IMR-90 (cell line): ENCODE measurements at regions not wholly inside any gene's neighbourhood (a gene's known extent, or its start where the extent isn't known, plus 50 kb on each side); places are given as distances from the start of the nearest gene placed in this dataset.

Experiments
- ATAC-seq: fragments of 200-7000 bp; cut with Tn5 transposase; 2 replicates; pipeline ENCODE4 v1.9.1; 2020; ENCODE audit warnings: low read depth, mild to moderate bottlenecking, moderate library complexity
- BruUV-seq: library from RNA; stranded (reverse); fragments of 400-500 nt; replicated peaks from 2 replicates; lab custom pipeline; 2021; lab: Mats Ljungman, UMichigan
- CTCF ChIA-PET: fragments of 300-600 bp; formaldehyde crosslinking; extraction: SDS; loops from one replicate; lab custom pipeline; 2021; ENCODE audit warnings: antibody characterized with exemption; lab: Yijun Ruan, JAX
- POLR2A ChIA-PET: fragments of 300-600 bp; sonication (Branson Sonifier 250); formaldehyde crosslinking; loops from one replicate; lab custom pipeline; 2022; ENCODE audit warnings: antibody characterized with exemption; ENCODE audit not compliant: unreplicated experiment; lab: Charles Lee
- DNase-seq: peaks from one replicate; pipeline ENCODE4 v3.0.0; 2013
- H2AFZ ChIP-seq: replicated peaks from 2 replicates; pipeline ENCODE3; 2013; ENCODE audit warnings: low read length, mild to moderate bottlenecking; ENCODE audit not compliant: poor library complexity
- H2AK5ac ChIP-seq: 2 replicates; pipeline ENCODE4 v1.6.1; 2013; ENCODE audit warnings: low read depth, low read length, inconsistent platforms
- H2AK9ac ChIP-seq: replicated peaks from 2 replicates; pipeline ENCODE3; 2013; ENCODE audit warnings: mild to moderate bottlenecking, low read depth, low read length, moderate library complexity; ENCODE audit not compliant: poor library complexity
- H2BK120ac ChIP-seq: 2 replicates; pipeline ENCODE4 v1.6.1; 2013; ENCODE audit warnings: low read depth, low read length, inconsistent platforms
- H2BK15ac ChIP-seq: 3 replicates; pipeline ENCODE4 v1.6.1; 2013; ENCODE audit warnings: low read depth, low read length, inconsistent platforms
- H2BK20ac ChIP-seq: 2 replicates; pipeline ENCODE4 v1.6.1; 2013; ENCODE audit warnings: low read depth, mild to moderate bottlenecking, inconsistent platforms, low read length, moderate library complexity
- H2BK5ac ChIP-seq: 2 replicates; pipeline ENCODE4 v1.6.1; 2013; ENCODE audit warnings: mild to moderate bottlenecking, low read depth, low read length, inconsistent platforms; ENCODE audit not compliant: poor library complexity, severe bottlenecking
- H3K14ac ChIP-seq: replicated peaks from 2 replicates; pipeline ENCODE4 v1.6.1; 2013; ENCODE audit warnings: low read depth, low read length, inconsistent platforms
- H3K18ac ChIP-seq: 2 replicates; pipeline ENCODE4 v1.6.1; 2013; ENCODE audit warnings: low read depth, low read length, control low read depth
- H3K23ac ChIP-seq: 2 replicates; pipeline ENCODE4 v1.6.1; 2013; ENCODE audit warnings: low read depth, low read length, inconsistent platforms
- H3K27ac ChIP-seq: 2 replicates; pipeline ENCODE4 v1.5.1; 2013; ENCODE audit warnings: mild to moderate bottlenecking, control low read depth, low read length; ENCODE audit not compliant: insufficient read depth
- H3K27me3 ChIP-seq: 2 replicates; pipeline ENCODE4 v1.6.1; 2013; ENCODE audit warnings: low read length; ENCODE audit not compliant: control insufficient read depth, insufficient read depth
- H3K36me3 ChIP-seq: 2 replicates; pipeline ENCODE4 v1.6.1; 2013; ENCODE audit warnings: low read length, mixed read lengths; ENCODE audit not compliant: control insufficient read depth, insufficient read depth
- H3K4ac ChIP-seq: 2 replicates; pipeline ENCODE4 v1.6.1; 2013; ENCODE audit warnings: low read depth, low read length, inconsistent platforms
- H3K4me1 ChIP-seq: 2 replicates; pipeline ENCODE4 v1.6.1; 2013; ENCODE audit warnings: low read length, mixed read lengths; ENCODE audit not compliant: control insufficient read depth, insufficient read depth
- H3K4me2 ChIP-seq: 2 replicates; pipeline ENCODE4 v1.6.1; 2013; ENCODE audit warnings: low read depth, mild to moderate bottlenecking, control low read depth, low read length, moderate library complexity
- H3K4me3 ChIP-seq: 2 replicates; pipeline ENCODE4 v1.5.1; 2013; ENCODE audit warnings: low read depth, mild to moderate bottlenecking, control low read depth, low read length, moderate library complexity; ENCODE audit not compliant: insufficient read depth
- H3K56ac ChIP-seq: 2 replicates; pipeline ENCODE4 v1.6.1; 2013; ENCODE audit warnings: low read length, inconsistent platforms; ENCODE audit not compliant: insufficient read depth; ENCODE audit errors: extremely low read depth
- H3K79me1 ChIP-seq, 2 experiments: 2 replicates each; pipeline ENCODE4 v1.6.1; 2013; ENCODE audit warnings: low read length in 2 of 2, inconsistent platforms in 1 of 2, low read depth in 1 of 2
- H3K9ac ChIP-seq: 2 replicates; pipeline ENCODE4 v1.6.1; 2013; ENCODE audit warnings: low read depth, low read length, control low read depth
- H3K9me1 ChIP-seq: 2 replicates; pipeline ENCODE4 v1.6.1; 2013; ENCODE audit warnings: low read length, inconsistent platforms; ENCODE audit not compliant: insufficient read depth
- H3K9me3 ChIP-seq: 2 replicates; pipeline ENCODE4 v1.6.1; 2013; ENCODE audit warnings: low read length; ENCODE audit not compliant: control insufficient read depth, insufficient read depth
- H4K20me1 ChIP-seq: 2 replicates; pipeline ENCODE4 v1.6.1; 2013; ENCODE audit warnings: low read length, inconsistent platforms; ENCODE audit not compliant: insufficient read depth
- H4K5ac ChIP-seq: 2 replicates; pipeline ENCODE4 v1.6.1; 2013; ENCODE audit warnings: mild to moderate bottlenecking, low read depth, low read length, control low read depth
- H4K8ac ChIP-seq, 2 experiments: 2 replicates each; pipeline ENCODE4 v1.6.1; 2013; ENCODE audit warnings: low read depth in 2 of 2, low read length in 2 of 2, control low read depth in 1 of 2, inconsistent platforms in 1 of 2
- H4K91ac ChIP-seq: 2 replicates; pipeline ENCODE4 v1.6.1; 2013; ENCODE audit warnings: low read depth, low read length, inconsistent platforms; ENCODE audit not compliant: insufficient read depth
- MAFK ChIP-seq: IDR thresholded peaks from 2 replicates; pipeline ENCODE4 v1.6.1; 2012; ENCODE audit warnings: low read depth, low read length, improper control_type of control experiment
- dilution Hi-C: fragments of 300-500 bp; cut with HindIII; formaldehyde crosslinking; loops from one replicate; pipeline ENCODE4 v1.14.3; 2018; ENCODE audit warnings: low sequenced_read_pairs; ENCODE audit not compliant: unreplicated experiment
- in situ Hi-C: fragments of 300-500 bp; cut with MboI; formaldehyde crosslinking; loops from 3 replicates; pipeline ENCODE4 v1.14.3; 2019; ENCODE audit warnings: low sequenced_read_pairs, inconsistent platforms, mixed read lengths
- intact Hi-C: fragments of 100-400 bp; cut with micrococcal nuclease; formaldehyde crosslinking; loops from 2 replicates; pipeline ENCODE4 v1.10.0; 2022

- H3K4me2 ChIP-seq = no peak overlapping the region; the same call in 1 of the 2 replicates
- H2AK5ac ChIP-seq = no peak overlapping the region
- H3K4me3 ChIP-seq = no peak overlapping the region
- no peak overlapping the region for H2AFZ ChIP-seq
- no peak overlapping the region for H4K5ac ChIP-seq
- no peak overlapping the region for H2BK15ac ChIP-seq
- no peak for TF ChIP-seq MAFK
- H3K18ac ChIP-seq = no peak overlapping the region
- H3K9ac ChIP-seq = no peak overlapping the region
- no peaks in the 10 kb centered on the region for H3K79me1 ChIP-seq
- no peaks in the 10 kb centered on the region for H3K27me3 ChIP-seq
- ATAC-seq (peak; percentile 64), DNase-seq (peak; percentile 51)
- H4K91ac ChIP-seq = no peak overlapping the region
- no peaks in the 10 kb centered on the region for H3K9me1 ChIP-seq
- H3K23ac ChIP-seq = no peak overlapping the region
- no peak overlapping the region for H3K27ac ChIP-seq
- in situ Hi-C loops = no loop called here
- intact Hi-C loops = no loop called here
- no peak overlapping the region for H2BK5ac ChIP-seq
- H2AK9ac ChIP-seq = no peak overlapping the region
- H4K20me1 ChIP-seq = no peaks in the 10 kb centered on the region
- no peak overlapping the region; the same call in 1 of the 2 replicates for H3K56ac ChIP-seq
- ChIA-PET POLR2A (no interaction called here), CTCF (no interaction called here)
- no peak overlapping the region for H3K14ac ChIP-seq
- no peak overlapping the region for H2BK20ac ChIP-seq
- BruUV-seq = no TSS peak
- no peak overlapping the region for H2BK120ac ChIP-seq
- H3K4ac ChIP-seq = no peak overlapping the region
- H3K4me1 ChIP-seq = no peaks in the 10 kb centered on the region
- no peak overlapping the region for H4K8ac ChIP-seq
- dilution Hi-C loops = no loop called here
- H3K36me3 ChIP-seq = no peaks in the 10 kb centered on the region
- no peaks in the 10 kb centered on the region for H3K9me3 ChIP-seq
These were observed 157.5 kb upstream of the AHI1 start for GRCh38 chr6:135655055-135655454.
